Gastrocnemius medialis (tissue), 4 donors: ENCODE measurements at regions not wholly inside any gene's neighbourhood (a gene's known extent, or its start where the extent isn't known, plus 50 kb on each side); places are given as distances from the start of the nearest gene placed in this dataset.

Experiments used
- ATAC-seq, 2 donors: fragments of 150-250 bp; one replicate each; pipeline ENCODE4 v1.9.1; 2016
- DNase-seq, 2 donors: peaks; one replicate each; pipeline ENCODE4 v3.0.0-alpha.2; 2019
- H3K27ac ChIP-seq, 4 donors: fragments of 200-600 bp; sonication (generic); 1 replicate in 1 of 4; 2 replicates in 3 of 4; pipeline ENCODE4 v1.5.1; 2016 to 2018; ENCODE audit warnings: mild to moderate bottlenecking in 2 of 4, moderate library complexity in 1 of 4
- H3K27me3 ChIP-seq, 3 donors: fragments of 200-600 bp; sonication (generic) in 2 of 3; 1 replicate in 1 of 3; 2 replicates in 2 of 3; pipeline versions ENCODE4 v1.5.1 to v1.6.0; 2016 to 2019; ENCODE audit warnings: mild to moderate bottlenecking in 1 of 3, moderate library complexity in 1 of 3
- H3K36me3 ChIP-seq, 2 donors: fragments of 200-600 bp; sonication (generic) in 1 of 2; one replicate each; pipeline ENCODE4 v1.5.1; 2017 to 2018
- H3K4me1 ChIP-seq, 2 donors: fragments of 200-600 bp; sonication (generic) in 1 of 2; one replicate each; pipeline ENCODE4 v1.5.1; 2016 to 2017; ENCODE audit warnings: mild to moderate bottlenecking in 2 of 2
- H3K4me3 ChIP-seq, 4 donors: fragments of 200-600 bp; sonication (generic) in 3 of 4; 1 replicate in 1 of 4; 2 replicates in 3 of 4; pipeline ENCODE4 v1.5.1; 2016 to 2019; ENCODE audit warnings: mild to moderate bottlenecking in 2 of 4
- H3K9me3 ChIP-seq, 3 donors: fragments of 200-600 bp; sonication (generic) in 2 of 3; 1 replicate in 1 of 3; 2 replicates in 2 of 3; pipeline ENCODE4 v1.5.1; 2016 to 2019
- CTCF ChIP-seq, 5 experiments: fragments of 450-650 bp in 3 of 5; fragments of 200-600 bp in 2 of 5; sonication (generic) in 2 of 5; IDR thresholded peaks in 4 of 5; conservative IDR thresholded peaks in 1 of 5; 1 replicate in 4 of 5; 2 replicates in 1 of 5; pipeline ENCODE4 v1.5.1; 2016 to 2019; ENCODE audit warnings: antibody characterized with exemption in 5 of 5, mild to moderate bottlenecking in 3 of 5, moderate library complexity in 3 of 5
- POLR2A ChIP-seq, 2 donors: fragments of 450-650 bp; IDR thresholded peaks; one replicate each; pipeline ENCODE4 v1.6.1; 2017; ENCODE audit warnings: antibody characterized with exemption in 2 of 2, mild to moderate bottlenecking in 2 of 2, moderate library complexity in 2 of 2
- in situ Hi-C, 4 donors: fragments of 200-750 bp; cut with MboI; loops; one replicate each; pipeline versions ENCODE4 v1.15.0 to v1.8.0; 2017; ENCODE audit warnings: low sequenced_read_pairs in 4 of 4
- intact Hi-C: fragments of 100-400 bp; cut with DNase I; formaldehyde crosslinking; loops from one replicate; pipeline ENCODE4 v1.15.1; 2023; ENCODE audit warnings: low total_unique reads

- ATAC-seq (no peak), DNase-seq (no peak)
- TF ChIP-seq POLR2A (IDR thresholded peaks at IDR 0.05) (no peak), CTCF (IDR thresholded peaks at IDR 0.05 in 4 of 5, conservative IDR thresholded peaks at IDR 0.05 in 1 of 5) (no peak)
- no peak overlapping the region for H3K27ac ChIP-seq
- no peaks in the 10 kb centered on the region for H3K9me3 ChIP-seq
- no peaks in the 10 kb centered on the region for H3K4me1 ChIP-seq
- no peaks in the 10 kb centered on the region for H3K27me3 ChIP-seq
- no peak overlapping the region for H3K4me3 ChIP-seq
- intact Hi-C loops (no loop called here), in situ Hi-C loops (no loop called here)
- no peaks in the 10 kb centered on the region for H3K36me3 ChIP-seq
These were observed 254.6 kb upstream of the PIK3C3 start for GRCh38 chr18:41700416-41700815.

GRCh38 chr18:41695441-41695840, 259.6 kb upstream of the PIK3C3 start:
- H3K27me3 ChIP-seq: no peaks in the 10 kb centered on the region
- TF ChIP-seq CTCF (IDR thresholded peaks at IDR 0.05 in 4 of 5, conservative IDR thresholded peaks at IDR 0.05 in 1 of 5) (no peak), POLR2A (IDR thresholded peaks at IDR 0.05) (no peak)
- DNase-seq: no peak
- H3K4me1 ChIP-seq: no peaks in the 10 kb centered on the region
- intact Hi-C loops (no loop called here), in situ Hi-C loops (loop anchor here in 1 of 4 donors (25.0 kb wide), 1 partner anchor 92 kb away; no protein-coding TSS in a partner anchor)
- no peak overlapping the region for H3K4me3 ChIP-seq
- H3K9me3 ChIP-seq: no peaks in the 10 kb centered on the region
- H3K27ac ChIP-seq: no peak overlapping the region
- no peaks in the 10 kb centered on the region for H3K36me3 ChIP-seq
- no peak for ATAC-seq

- no peak overlapping the region for H3K27ac ChIP-seq
- no peaks in the 10 kb centered on the region for H3K27me3 ChIP-seq
- H3K9me3 ChIP-seq: no peaks in the 10 kb centered on the region
- ATAC-seq (no peak), DNase-seq (no peak)
- intact Hi-C loops: no loop called here
- H3K36me3 ChIP-seq: no peaks in the 10 kb centered on the region
- H3K4me3 ChIP-seq: no peak overlapping the region
- no peaks in the 10 kb centered on the region for H3K4me1 ChIP-seq
- TF ChIP-seq POLR2A (IDR thresholded peaks at IDR 0.05): no peak
- no peak for TF ChIP-seq CTCF (IDR thresholded peaks at IDR 0.05 in 4 of 5, conservative IDR thresholded peaks at IDR 0.05 in 1 of 5)
- in situ Hi-C loops: loop anchor here in 1 of 4 donors (25.0 kb wide), 1 partner anchor 94 kb away; no protein-coding TSS in a partner anchor
These were observed 262.0 kb upstream of the PIK3C3 start for GRCh38 chr18:41693008-41693407.

- ATAC-seq (no peak), DNase-seq (no peak)
- in situ Hi-C loops: loop anchor here in 1 of 4 donors (25.0 kb wide), 1 partner anchor 97 kb away; no protein-coding TSS in a partner anchor
- Histone ChIP-seq H3K4me3 (no peak overlapping the region), H3K27me3 (no peaks in the 10 kb centered on the region), H3K4me1 (no peaks in the 10 kb centered on the region), H3K36me3 (no peaks in the 10 kb centered on the region), H3K27ac (no peak overlapping the region), H3K9me3 (no peaks in the 10 kb centered on the region)
- no peak for TF ChIP-seq CTCF (IDR thresholded peaks at IDR 0.05 in 4 of 5, conservative IDR thresholded peaks at IDR 0.05 in 1 of 5)
- no peak for TF ChIP-seq POLR2A (IDR thresholded peaks at IDR 0.05)
- intact Hi-C loops: no loop called here
These were observed 264.5 kb upstream of the PIK3C3 start for GRCh38 chr18:41690332-41691127.
